ENCODE measurements at regions not wholly inside any gene's neighbourhood (a gene's known extent, or its start where the extent isn't known, plus 50 kb on each side); places are given as distances from the start of the nearest gene placed in this dataset.

DNA sequence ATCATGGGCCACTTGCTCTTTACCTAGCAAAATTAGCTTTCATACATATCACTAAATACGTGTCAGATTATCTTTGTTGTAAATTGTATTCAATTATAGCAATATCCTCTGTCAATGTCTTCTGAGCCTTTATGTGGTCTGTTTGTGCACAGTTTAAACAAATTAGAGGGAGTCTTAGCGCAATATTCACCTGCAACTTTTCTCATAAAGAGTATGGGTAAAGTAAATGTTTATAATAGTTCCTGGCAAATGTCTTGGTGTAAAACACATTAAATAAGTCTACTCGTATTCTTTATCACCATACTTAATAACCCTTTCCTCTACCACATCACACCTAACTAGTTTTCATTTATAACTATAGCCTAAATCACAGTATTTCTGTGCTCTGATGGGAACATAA lies 169.0 kb downstream of the PCSK1 start:
- TF ChIP-seq, protein P1, sequence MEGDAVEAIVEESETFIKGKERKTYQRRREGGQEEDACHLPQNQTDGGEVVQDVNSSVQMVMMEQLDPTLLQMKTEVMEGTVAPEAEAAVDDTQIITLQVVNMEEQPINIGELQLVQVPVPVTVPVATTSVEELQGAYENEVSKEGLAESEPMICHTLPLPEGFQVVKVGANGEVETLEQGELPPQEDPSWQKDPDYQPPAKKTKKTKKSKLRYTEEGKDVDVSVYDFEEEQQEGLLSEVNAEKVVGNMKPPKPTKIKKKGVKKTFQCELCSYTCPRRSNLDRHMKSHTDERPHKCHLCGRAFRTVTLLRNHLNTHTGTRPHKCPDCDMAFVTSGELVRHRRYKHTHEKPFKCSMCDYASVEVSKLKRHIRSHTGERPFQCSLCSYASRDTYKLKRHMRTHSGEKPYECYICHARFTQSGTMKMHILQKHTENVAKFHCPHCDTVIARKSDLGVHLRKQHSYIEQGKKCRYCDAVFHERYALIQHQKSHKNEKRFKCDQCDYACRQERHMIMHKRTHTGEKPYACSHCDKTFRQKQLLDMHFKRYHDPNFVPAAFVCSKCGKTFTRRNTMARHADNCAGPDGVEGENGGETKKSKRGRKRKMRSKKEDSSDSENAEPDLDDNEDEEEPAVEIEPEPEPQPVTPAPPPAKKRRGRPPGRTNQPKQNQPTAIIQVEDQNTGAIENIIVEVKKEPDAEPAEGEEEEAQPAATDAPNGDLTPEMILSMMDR (IDR thresholded peaks at IDR 0.05), result no peak
- TF ChIP-seq POLR2A (IDR thresholded peaks at IDR 0.05), result no peak

Data from lower leg skin (tissue), 3 donors.